ENCODE measurements at regions not wholly inside any gene's neighbourhood (a gene's known extent, or its start where the extent isn't known, plus 50 kb on each side); places are given as distances from the start of the nearest gene placed in this dataset.
A peak's percentile ranks its signal among the peaks of the same experiment; 100 is the strongest.

DNA sequence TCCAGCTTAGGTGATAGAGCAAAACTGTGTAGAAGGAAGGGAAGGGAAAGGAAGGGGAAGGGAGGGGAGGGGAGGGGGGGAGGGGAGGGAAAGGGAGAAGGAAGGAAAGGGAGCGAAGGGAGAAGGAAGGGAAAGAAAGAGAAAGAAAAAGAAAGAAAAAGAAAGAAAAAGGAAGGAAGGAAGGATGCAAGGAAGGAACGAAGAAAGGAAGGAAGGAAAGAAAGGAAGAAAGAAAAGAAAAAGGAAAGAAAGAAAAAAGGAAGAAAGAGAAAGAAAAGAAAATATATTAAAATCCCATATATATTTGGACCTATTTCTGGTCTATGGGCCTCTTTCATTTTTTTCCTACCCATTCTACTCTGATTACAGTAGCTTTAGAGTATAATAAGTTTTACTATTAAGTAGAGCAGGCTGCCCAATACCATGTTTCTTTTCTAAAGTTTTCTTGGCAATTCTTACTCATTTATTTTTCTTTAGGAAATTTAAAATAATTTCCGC lies 229.1 kb downstream of the AUH start:
- DNase-seq (ENCODE audit: low read depth), result no peak

- no peak for DNase-seq (ENCODE audit: low read depth)
These were observed 227.1 kb downstream of the AUH start for GRCh38 chr9:91134608-91135007.

- no peak for DNase-seq (ENCODE audit: low read depth)
These were observed 224.3 kb downstream of the AUH start for GRCh38 chr9:91137391-91137790.

DNA sequence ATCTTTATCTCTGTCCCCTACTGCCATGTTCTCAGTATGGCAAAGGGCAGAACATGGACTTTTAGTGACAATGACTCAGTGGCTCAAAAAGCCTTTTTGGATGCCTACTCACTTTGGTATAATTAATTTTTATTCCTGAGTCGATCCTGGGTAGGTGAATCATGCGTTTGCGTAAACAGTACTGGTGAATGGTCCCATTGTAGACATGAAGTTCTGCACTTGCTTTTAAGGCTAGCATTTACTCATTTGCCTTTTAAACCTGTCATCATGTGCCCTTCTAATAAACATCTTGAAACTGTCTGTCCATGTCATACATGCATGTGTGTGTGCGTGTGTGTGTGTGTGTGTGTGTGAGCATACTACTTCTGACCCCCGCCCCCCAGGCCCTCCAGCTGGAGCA lies 223.0 kb downstream of the AUH start:
- DNase-seq (ENCODE audit: low read depth), result peak; percentile 62

- no peak for DNase-seq (ENCODE audit: low read depth)
These were observed 220.2 kb downstream of the AUH start for GRCh38 chr9:91141407-91141965.

- no peak for DNase-seq (ENCODE audit: low read depth)
These were observed 218.6 kb downstream of the AUH start for GRCh38 chr9:91143162-91143561.

DNA sequence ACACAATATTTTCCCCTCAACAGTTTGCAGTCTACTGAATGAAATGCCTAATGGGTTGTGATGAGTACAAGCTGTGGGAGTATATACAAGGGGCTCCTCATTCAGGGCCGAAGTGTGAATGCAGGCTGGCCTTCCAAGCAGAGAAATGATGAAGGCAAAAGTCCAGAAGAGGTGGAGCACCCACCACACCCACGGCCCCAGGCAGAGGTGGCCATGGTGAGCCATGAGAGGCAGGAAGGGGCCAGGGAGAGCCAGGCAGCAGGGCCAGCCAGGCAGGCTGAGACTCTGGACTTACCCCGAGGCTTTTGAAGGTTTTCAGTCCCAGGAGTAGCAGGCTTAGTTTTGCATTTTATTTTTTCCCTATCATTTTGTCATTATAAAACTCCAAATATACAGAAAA lies 218.1 kb downstream of the AUH start:
- DNase-seq (ENCODE audit: low read depth), result no peak

DNA sequence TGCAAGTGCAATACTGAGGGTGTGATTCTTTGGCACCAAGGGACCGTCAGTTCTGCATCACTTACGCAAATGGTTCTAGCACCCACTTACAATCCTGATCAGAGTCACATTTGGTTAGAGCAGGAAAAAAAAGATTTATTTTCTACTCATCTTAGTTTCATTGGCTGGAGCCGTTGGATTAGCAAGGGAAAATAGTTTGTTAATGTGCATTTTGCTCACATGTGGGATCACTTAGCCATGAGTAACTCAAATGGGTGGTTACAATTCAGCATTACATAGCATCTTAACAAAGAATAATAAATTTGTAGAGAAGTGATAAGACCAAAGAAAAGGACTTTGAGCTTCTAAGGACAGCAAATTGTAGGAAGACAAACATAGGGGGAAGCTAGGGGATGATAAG lies 216.9 kb downstream of the AUH start:
- DNase-seq (ENCODE audit: low read depth), result peak; percentile 80

DNA sequence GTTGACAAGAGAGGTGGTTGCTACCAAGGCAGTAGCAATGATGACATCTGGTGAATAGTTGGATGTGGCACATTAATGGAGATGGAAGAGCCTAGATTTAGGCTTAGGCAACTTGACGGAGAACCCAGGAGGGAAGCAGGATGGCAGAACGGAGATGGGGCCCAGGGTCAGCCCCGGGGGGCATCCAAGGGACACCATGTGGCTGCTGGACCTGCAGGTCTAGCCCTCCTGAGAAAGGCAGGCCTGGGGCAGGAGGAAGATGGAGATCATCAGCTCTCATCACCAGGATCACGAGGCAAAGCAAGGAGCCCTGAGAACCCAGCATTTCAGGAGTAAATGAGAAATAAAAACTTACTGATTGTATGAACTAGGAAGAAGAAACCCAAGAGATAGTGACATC lies 216.2 kb downstream of the AUH start:
- DNase-seq (ENCODE audit: low read depth), result no peak

GRCh38 chr9:91146391-91147019 lies 215.2 kb downstream of the AUH start:
- DNase-seq (ENCODE audit: low read depth), result no peak

DNA sequence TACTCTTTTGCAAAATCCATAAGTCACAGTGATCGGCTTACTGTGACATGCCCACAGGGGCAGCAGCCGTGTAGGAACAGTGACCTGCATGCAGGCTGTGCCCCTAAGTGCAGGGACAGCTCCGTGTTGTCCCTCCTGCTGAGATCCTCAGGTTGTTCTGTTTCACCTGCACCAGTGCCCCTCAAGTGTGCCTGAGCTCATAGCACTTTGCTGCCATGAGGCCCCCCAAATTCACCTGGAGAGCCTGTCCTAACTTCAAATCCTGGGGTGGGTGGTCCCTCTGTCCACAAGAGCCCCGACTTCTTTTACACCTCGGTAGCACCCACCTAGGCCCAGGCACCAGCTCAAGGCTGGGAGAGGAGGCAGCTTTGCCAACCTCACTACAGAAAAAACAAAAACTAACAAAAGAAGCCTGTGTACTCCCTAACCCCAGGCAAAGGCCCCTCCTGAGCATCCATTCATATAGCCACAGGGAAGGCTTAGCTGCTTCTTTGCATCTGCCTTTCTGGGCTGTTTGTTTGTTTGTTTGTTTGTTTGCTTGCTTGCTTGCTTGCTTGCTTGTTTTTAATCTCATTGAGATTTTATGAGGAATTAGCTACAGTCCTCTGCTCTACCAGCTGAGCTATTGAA lies 214.5 kb downstream of the AUH start:
- DNase-seq (ENCODE audit: low read depth), result no peak

- DNase-seq (ENCODE audit: low read depth), result no peak
These were observed 213.4 kb downstream of the AUH start for GRCh38 chr9:91148306-91148705.

GRCh38 chr9:91150273-91150997 lies 211.3 kb downstream of the AUH start:
- no peak for DNase-seq (ENCODE audit: low read depth)

GRCh38 chr9:91150998-91151717 lies 210.6 kb downstream of the AUH start:
- DNase-seq (ENCODE audit: low read depth), result peak; percentile 95

GRCh38 chr9:91151718-91152095 lies 210.0 kb downstream of the AUH start:
- no peak for DNase-seq (ENCODE audit: low read depth)

- no peak for DNase-seq (ENCODE audit: low read depth)
These were observed 207.0 kb downstream of the AUH start for GRCh38 chr9:91154686-91155085.

DNA sequence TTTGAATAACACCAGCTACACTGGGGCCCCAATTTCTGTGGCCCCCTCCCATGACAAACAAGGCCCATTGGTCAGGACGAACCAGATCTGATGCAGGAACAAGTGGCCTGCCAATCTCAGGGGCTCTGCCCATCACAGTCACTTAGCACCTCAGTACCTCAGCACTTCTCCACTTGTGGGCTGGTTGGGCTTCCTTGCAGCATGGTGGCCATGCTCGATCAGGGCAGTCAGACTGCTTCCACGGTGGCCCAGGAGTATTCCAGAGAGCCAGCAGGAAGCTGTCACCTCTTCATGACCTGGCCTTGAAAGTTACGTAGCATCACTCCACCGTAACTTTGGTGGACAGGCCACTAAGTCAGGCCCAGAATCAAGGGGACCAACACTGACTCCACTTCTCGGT lies 206.5 kb downstream of the AUH start:
- DNase-seq (ENCODE audit: low read depth), result no peak

GRCh38 chr9:91155746-91156376 lies 205.9 kb downstream of the AUH start:
- DNase-seq (ENCODE audit: low read depth), result no peak

- no peak for DNase-seq (ENCODE audit: low read depth)
These were observed 205.1 kb downstream of the AUH start for GRCh38 chr9:91156451-91157234.

GRCh38 chr9:91157883-91158282 lies 203.8 kb downstream of the AUH start:
- no peak for DNase-seq (ENCODE audit: low read depth)

GRCh38 chr9:91158286-91158685 lies 203.4 kb downstream of the AUH start:
- no peak for DNase-seq (ENCODE audit: low read depth)
